ENCODE measurements at regions not wholly inside any gene's neighbourhood (a gene's known extent, or its start where the extent isn't known, plus 50 kb on each side); places are given as distances from the start of the nearest gene placed in this dataset.

DNA sequence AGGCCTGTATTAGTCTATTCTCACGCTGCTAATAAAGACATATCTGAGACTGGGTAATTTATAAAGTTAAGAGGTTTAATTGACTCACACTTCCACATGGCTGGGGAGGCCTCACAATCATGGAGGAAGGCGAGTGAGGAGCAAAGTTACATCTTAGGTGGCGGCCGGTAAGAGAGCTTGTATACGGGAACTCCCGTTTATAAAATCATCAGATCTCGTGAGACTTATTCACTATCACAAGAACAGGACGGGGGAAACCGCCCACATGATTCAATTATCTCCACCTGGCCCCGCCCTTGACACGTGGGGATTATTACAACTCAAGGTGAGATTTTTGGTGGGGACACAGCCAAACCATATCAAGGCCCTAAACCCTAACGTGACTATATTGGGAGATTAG lies 110.1 kb downstream of the LLPH start:
- Histone ChIP-seq H3K56ac (ENCODE audit: insufficient read length, low read depth, low read length) (no peak overlapping the region), H2BK20ac (ENCODE audit: low read depth, low read length, poor library complexity, severe bottlenecking) (no peak overlapping the region), H3K79me2 (ENCODE audit: insufficient read depth, low read length) (no peaks in the 10 kb centered on the region), H3K23me2 (ENCODE audit: insufficient read length, low read depth, low read length, poor library complexity, severe bottlenecking) (no peaks in the 10 kb centered on the region), H2BK15ac (ENCODE audit: low read depth, low read length) (no peak overlapping the region), H3K18ac (ENCODE audit: insufficient read length, low read depth, low read length) (no peak overlapping the region), H4K91ac (ENCODE audit: insufficient read length, low read depth, low read length) (no peak overlapping the region), H2AK5ac (ENCODE audit: insufficient read length, low read length) (no peak overlapping the region), H3K4me1 (ENCODE audit: insufficient read depth, low read length) (no peaks in the 10 kb centered on the region), H3K9me3 (ENCODE audit: control insufficient read depth, low read depth, low read length) (no peaks in the 10 kb centered on the region), H3K27ac (ENCODE audit: insufficient read length, low read depth, low read length) (no peak overlapping the region), H4K8ac (replicated peaks; ENCODE audit: insufficient read length, low read depth, low read length) (no peak overlapping the region), H3K27me3 (ENCODE audit: insufficient read depth, low read length) (no peaks in the 10 kb centered on the region), H2BK5ac (ENCODE audit: insufficient read length, low read length) (no peak overlapping the region), H3K4ac (ENCODE audit: low read depth, low read length) (no peak overlapping the region), H3K23ac (ENCODE audit: insufficient read length, low read depth, low read length) (no peak overlapping the region), H3K79me1 (ENCODE audit: insufficient read depth, low read depth, low read length, poor library complexity, severe bottlenecking) (no peaks in the 10 kb centered on the region), H3K9ac (ENCODE audit: extremely low read depth, insufficient read length, low read length) (no peak overlapping the region), H4K20me1 (ENCODE audit: control insufficient read depth, insufficient read depth, insufficient read length) (no peaks in the 10 kb centered on the region), H3K4me2 (ENCODE audit: insufficient read depth, insufficient read length, low read length) (no peak overlapping the region), H2BK120ac (ENCODE audit: low read depth, low read length, poor library complexity, severe bottlenecking) (no peak overlapping the region), H2BK12ac (ENCODE audit: insufficient read length, low read depth, low read length) (no peak overlapping the region), H3K14ac (ENCODE audit: insufficient read depth, low read length) (no peak overlapping the region), H3T11ph (ENCODE audit: low read length) (no peak overlapping the region), H4K5ac (ENCODE audit: insufficient read length, low read depth, low read length) (no peak overlapping the region), H2AFZ (ENCODE audit: low read length) (no peak overlapping the region)
- Mint-ChIP-seq H3K36me3 (ENCODE audit: insufficient read depth in 1 of 3, low read depth in 3 of 3) (no peaks in the 10 kb centered on the region), H3K4me3 (no peak overlapping the region), H3K4me1 (no peaks in the 10 kb centered on the region), H3K27me3 (ENCODE audit: low read depth) (peaks cover 2% of the 10 kb centered on the region), H3K9me3 (no peaks in the 10 kb centered on the region), H3K27ac (no peak overlapping the region)
- TF ChIP-seq, protein P1, sequence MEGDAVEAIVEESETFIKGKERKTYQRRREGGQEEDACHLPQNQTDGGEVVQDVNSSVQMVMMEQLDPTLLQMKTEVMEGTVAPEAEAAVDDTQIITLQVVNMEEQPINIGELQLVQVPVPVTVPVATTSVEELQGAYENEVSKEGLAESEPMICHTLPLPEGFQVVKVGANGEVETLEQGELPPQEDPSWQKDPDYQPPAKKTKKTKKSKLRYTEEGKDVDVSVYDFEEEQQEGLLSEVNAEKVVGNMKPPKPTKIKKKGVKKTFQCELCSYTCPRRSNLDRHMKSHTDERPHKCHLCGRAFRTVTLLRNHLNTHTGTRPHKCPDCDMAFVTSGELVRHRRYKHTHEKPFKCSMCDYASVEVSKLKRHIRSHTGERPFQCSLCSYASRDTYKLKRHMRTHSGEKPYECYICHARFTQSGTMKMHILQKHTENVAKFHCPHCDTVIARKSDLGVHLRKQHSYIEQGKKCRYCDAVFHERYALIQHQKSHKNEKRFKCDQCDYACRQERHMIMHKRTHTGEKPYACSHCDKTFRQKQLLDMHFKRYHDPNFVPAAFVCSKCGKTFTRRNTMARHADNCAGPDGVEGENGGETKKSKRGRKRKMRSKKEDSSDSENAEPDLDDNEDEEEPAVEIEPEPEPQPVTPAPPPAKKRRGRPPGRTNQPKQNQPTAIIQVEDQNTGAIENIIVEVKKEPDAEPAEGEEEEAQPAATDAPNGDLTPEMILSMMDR (conservative IDR thresholded peaks at IDR 0.05) = no peak
- DNase-seq = no peak
- WGBS (ENCODE audit: extremely low coverage, insufficient read length, low lambda C conversion rate) = no CpG with 5 or more reads among the region's 12 CpGs

Measured in H9 (cell line).